ENCODE measurements at regions not wholly inside any gene's neighbourhood (a gene's known extent, or its start where the extent isn't known, plus 50 kb on each side); places are given as distances from the start of the nearest gene placed in this dataset.

DNA sequence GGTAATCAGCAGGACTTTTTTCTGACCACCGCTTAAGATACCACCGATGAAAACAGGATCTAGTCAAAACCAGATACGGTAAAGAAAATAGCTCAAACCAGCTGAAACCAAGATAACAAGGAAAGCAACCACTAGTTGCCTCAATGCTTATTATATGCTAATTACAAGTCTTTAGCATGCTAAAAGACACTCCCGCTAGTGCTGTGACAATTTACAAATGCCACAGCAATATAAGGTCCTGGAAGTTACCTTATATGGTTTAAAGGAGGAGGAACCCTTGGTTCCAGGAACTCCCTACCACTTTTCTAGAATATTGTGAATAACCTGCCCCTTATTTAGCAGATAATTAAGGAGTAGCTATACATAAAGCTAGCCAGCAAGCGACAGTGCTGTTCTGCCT lies 976.4 kb upstream of the SEL1L start:
- no peak for TF ChIP-seq CTCF (IDR thresholded peaks at IDR 0.05)
- no peak for TF ChIP-seq POLR2A (IDR thresholded peaks at IDR 0.05)
